HEK293T (cell line): ENCODE measurements at regions not wholly inside any gene's neighbourhood (a gene's known extent, or its start where the extent isn't known, plus 50 kb on each side); places are given as distances from the start of the nearest gene placed in this dataset.

Source experiments
- ARNT ChIP-seq: fragments of 450-650 bp; IDR thresholded peaks from 2 replicates; pipeline ENCODE4 v1.6.1; 2017; ENCODE audit warnings: mild to moderate bottlenecking
- BHLHE40 ChIP-seq: fragments of 450-650 bp; IDR thresholded peaks from 2 replicates; pipeline ENCODE4 v1.6.1; 2016; ENCODE audit warnings: mild to moderate bottlenecking, moderate library complexity, borderline replicate concordance
- ELF4 ChIP-seq: fragments of 450-650 bp; IDR thresholded peaks from 2 replicates; pipeline ENCODE4 v1.6.1; 2017; ENCODE audit warnings: antibody characterized with exemption
- FOXA1 ChIP-seq: fragments of 450-650 bp; IDR thresholded peaks from 2 replicates; pipeline ENCODE4 v1.6.1; 2016; ENCODE audit warnings: mild to moderate bottlenecking
- FOXK2 ChIP-seq: fragments of 450-650 bp; IDR thresholded peaks from 2 replicates; pipeline ENCODE4 v1.6.1; 2016; ENCODE audit warnings: mild to moderate bottlenecking
- FOXM1 ChIP-seq: fragments of 450-650 bp; IDR thresholded peaks from 2 replicates; pipeline ENCODE4 v1.6.1; 2017; ENCODE audit warnings: mild to moderate bottlenecking, borderline replicate concordance
- L3MBTL2 ChIP-seq: fragments of 450-650 bp; conservative IDR thresholded peaks from 2 replicates; pipeline ENCODE4 v1.6.1; 2016; ENCODE audit warnings: mild to moderate bottlenecking
- NFRKB ChIP-seq: fragments of 450-650 bp; IDR thresholded peaks from 2 replicates; pipeline ENCODE4 v1.6.1; 2016; ENCODE audit warnings: mild to moderate bottlenecking, moderate library complexity
- SP1 ChIP-seq: fragments of 450-650 bp; IDR thresholded peaks from 2 replicates; pipeline ENCODE4 v1.6.1; 2017
- SUZ12 ChIP-seq: fragments of 450-650 bp; IDR thresholded peaks from 2 replicates; pipeline ENCODE4 v1.6.1; 2016; ENCODE audit warnings: mild to moderate bottlenecking
- TARDBP ChIP-seq: fragments of 450-650 bp; IDR thresholded peaks from 2 replicates; pipeline ENCODE4 v1.6.1; 2016
- TF ChIP-seq, protein P1 (sequence below): fragments of 450-650 bp; IDR thresholded peaks from 2 replicates; pipeline ENCODE4 v1.6.1; 2016

DNA sequence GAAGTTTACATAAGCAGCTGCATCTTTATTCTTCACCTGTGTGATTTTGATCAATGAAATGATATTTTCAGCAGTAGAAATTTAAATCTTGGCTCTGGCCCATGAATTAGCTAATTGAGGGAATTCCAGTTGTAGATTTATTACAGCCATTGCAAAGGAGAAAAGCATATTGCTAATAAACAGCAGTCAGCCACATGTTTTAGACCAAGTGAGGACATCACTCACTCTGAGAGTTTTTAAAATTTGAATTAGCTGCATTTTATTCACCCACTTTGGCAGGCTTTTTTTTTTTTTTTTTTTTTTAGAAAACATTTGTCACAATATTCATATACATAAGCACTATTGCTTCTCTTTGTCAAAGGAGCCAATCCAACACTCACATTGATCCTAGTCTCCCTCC is 479.4 kb upstream of the VRK2 start:
- TF ChIP-seq BHLHE40 = no peak
- TF ChIP-seq FOXK2 = no peak
- no peak for TF ChIP-seq FOXA1
- no peak for TF ChIP-seq FOXM1
- no peak for TF ChIP-seq SP1
- TF ChIP-seq ARNT = no peak
- no peak for TF ChIP-seq TARDBP
- TF ChIP-seq ELF4 = no peak
- TF ChIP-seq, protein P1, sequence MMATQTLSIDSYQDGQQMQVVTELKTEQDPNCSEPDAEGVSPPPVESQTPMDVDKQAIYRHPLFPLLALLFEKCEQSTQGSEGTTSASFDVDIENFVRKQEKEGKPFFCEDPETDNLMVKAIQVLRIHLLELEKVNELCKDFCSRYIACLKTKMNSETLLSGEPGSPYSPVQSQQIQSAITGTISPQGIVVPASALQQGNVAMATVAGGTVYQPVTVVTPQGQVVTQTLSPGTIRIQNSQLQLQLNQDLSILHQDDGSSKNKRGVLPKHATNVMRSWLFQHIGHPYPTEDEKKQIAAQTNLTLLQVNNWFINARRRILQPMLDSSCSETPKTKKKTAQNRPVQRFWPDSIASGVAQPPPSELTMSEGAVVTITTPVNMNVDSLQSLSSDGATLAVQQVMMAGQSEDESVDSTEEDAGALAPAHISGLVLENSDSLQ = no peak
- TF ChIP-seq SUZ12 = no peak
- TF ChIP-seq NFRKB = no peak
- TF ChIP-seq L3MBTL2 = no peak
